GM21786 (cell line): ENCODE measurements at regions not wholly inside any gene's neighbourhood (a gene's known extent, or its start where the extent isn't known, plus 50 kb on each side); places are given as distances from the start of the nearest gene placed in this dataset.
"Not testable (repeated sequence)": the region's sequence is repeated elsewhere in the genome, so short reads cannot be mapped to it uniquely, and the experiment has no call there.

ENCODE experiments used
- ATAC-seq: cut with Tn5 transposase; IDR thresholded peaks from one replicate; pipeline ENCODE4 v1.9.1; 2021; ENCODE audit not compliant: unreplicated experiment

GRCh38 chr6:4274382-4275082 lies 139.2 kb upstream of the ECI2 start:
- no peak for ATAC-seq

- no peak for ATAC-seq
Measured at GRCh38 chr6:4272996-4273395, 137.6 kb upstream of the ECI2 start.

DNA sequence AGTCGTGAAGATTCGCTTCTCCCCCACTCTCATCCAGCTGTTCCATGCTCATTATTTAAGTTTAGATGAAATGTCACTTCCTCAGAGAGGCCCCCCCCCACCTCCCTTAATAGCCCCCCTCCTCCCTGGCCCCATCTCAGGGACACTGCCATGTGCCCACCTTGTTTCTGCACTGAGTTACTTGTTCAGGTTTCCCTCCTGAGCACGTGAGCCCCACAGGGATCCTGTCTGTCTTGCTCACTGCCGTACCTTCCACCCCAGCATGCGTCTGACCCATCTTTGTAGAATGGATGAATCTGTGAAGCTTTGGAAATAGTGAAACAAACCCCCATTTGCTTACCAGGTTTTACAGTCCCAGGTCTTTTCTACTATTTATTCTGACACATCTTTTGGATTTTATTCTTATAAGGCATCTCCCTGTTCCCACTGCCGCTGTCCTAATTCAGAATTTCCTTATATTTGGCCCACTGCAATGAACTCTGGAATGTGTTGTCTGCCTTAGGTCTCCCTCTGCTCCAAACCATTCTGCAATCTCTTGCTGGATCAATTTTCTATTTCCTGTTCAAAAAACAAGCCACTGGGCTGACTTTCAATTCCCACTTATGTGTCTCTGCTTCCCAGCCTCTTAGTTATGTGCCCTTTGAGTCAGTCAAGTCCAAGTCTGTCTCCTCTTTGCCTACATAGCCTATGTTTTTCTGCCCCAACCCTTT lies 136.5 kb upstream of the ECI2 start:
- ATAC-seq = no peak

- no peak for ATAC-seq
Measured at GRCh38 chr6:4270776-4271175, 135.4 kb upstream of the ECI2 start.

DNA sequence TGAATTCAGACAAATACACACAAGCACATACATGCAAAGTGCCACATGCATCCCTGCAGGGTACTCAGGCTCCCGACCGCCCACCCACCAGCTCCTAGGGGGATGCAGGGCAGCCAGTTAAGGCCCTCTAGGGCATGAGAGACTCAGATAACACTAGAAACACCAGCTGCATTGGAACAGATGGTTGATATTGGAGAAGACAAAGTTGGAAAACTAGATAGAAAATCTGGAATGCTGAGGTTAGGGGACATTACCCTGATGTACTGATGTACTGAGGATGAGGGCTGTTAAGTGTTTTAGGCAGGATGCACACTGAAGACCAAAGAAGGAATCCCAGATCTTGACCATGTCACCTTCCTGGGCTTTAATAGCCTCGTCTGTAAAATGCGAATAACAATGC lies 134.6 kb upstream of the ECI2 start:
- ATAC-seq = no peak

- no peak for ATAC-seq
Measured at GRCh38 chr6:4268171-4268570, 132.8 kb upstream of the ECI2 start.

DNA sequence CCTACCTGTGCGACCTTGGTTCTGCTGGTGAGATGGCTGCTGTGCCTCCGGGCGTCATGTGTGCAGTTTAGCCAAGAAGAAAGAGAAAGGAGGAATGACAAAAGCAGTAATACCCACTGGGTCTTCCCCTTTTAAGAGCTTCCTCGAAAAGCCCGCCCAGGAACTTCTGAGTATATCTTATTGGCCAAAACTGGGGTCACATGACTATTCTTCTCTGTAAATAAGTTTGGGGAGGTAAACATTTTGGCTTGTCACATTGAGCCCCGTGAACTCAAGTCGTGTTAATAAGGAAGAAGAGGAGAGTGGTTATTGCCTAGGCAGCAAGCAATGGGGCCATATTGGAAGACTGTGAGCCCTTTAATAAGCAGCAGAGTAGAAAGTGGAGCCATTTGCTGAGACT lies 130.4 kb upstream of the ECI2 start:
- ATAC-seq = no peak

DNA sequence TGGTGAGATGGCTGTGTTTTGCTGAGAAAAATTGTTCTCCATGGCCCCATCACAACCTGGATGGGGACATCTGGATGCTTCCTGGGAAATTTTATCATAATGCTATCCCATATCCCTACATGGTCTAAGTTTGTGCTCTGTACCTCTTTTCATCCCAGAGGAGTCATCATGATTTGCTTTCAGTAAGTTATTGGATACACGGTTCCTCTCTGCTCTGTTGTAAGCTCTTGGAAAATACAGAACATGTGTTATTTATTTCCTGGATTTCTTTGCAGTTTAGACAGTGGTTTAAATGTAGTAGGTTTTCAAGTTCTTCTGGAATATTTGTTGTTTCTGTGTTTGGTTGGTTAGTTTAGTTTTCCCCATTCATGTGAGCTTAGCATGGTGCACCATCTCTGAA lies 129.2 kb upstream of the ECI2 start:
- no peak for ATAC-seq

DNA sequence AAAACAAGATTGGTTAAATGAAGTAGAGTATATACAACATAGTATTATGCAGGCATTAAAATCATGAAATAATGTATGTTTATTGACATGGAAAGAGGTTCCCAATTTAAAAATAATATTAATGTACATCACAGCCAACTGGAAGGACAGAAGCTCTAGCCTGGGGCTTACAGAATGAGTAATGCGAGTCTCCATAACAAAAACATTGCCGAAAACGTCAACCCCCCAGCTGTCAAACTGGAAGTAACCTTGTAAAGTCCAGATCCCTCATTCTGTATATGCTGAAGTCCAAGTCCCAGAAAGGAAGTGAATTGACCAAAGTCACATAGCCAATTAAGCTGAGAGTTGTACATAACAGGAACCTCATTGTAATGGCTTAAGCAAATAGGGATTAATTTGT lies 128.7 kb upstream of the ECI2 start:
- no peak for ATAC-seq

DNA sequence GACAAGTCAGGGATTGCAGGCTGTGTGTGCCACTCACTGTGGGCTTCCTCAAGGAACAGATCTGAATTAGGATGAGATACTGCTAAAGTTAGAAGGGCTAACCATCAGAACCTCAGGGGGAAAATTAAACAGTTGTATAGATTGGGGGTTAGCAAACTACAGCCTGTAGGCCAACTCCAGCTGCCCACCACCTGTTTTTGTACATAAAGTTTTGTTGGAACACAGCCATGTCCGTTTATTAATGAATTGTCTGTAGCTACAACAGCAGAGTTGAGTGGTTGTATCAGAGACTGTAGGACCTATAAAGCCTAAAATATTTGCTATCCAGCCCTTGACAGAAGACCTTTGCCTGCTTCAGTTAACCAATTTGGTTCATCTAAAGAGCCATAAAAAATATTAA lies 127.2 kb upstream of the ECI2 start:
- ATAC-seq = no peak

- no peak for ATAC-seq
Measured at GRCh38 chr6:4259391-4259790, 124.0 kb upstream of the ECI2 start.

DNA sequence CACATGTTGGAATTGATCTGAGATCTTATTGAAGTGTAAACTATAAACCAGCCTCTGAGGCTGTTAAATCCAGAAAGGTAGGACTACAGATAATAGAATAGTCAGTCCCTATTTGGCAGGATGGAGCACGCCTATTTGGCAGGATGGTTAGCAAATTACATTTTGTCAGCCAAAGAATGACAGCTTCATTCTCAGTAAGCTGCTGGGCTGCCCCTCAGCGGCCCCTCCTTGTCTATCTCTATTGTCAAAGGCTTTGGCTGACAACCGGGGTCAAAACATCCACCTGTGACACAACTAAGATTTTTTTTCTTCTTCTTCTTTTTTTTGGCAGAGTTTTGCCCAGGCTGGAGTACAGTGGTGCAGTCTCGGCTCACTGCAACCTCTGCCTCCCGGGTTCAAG lies 123.4 kb upstream of the ECI2 start:
- ATAC-seq = no peak

GRCh38 chr6:4256969-4257368 lies 121.6 kb upstream of the ECI2 start:
- no peak for ATAC-seq

DNA sequence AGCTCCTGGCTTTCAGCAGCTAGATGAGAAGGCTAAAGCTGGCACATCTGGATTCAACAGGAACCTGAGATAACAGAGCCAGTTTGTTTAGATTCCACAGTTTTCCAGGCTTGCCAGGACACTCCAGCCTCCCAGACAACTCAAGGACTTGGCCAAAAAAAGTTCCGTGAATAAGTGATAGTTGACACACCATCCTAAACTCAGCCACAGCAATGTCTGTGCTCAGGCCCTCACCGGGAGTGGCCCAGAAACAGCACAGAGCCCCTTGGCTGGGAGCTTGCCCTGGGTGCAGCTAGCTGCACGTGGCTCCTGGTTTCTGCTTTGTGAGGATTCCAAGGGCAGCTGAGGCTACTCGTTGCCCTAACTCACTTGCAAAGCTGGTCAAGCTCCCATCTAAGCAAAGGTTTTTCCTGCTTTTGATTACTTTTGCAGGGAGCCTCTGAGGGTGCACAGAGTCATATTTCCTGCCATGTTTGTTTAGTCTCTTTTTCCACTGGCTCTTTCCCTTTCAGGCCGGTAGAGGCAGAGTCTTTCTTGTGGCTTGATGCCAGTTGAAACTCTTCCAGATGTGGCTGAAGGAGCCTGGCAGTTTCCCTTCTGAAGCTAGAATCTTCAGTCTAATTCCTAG lies 118.3 kb upstream of the ECI2 start:
- ATAC-seq = no peak

GRCh38 chr6:4252445-4252844 lies 117.1 kb upstream of the ECI2 start:
- ATAC-seq = not testable (repeated sequence)

DNA sequence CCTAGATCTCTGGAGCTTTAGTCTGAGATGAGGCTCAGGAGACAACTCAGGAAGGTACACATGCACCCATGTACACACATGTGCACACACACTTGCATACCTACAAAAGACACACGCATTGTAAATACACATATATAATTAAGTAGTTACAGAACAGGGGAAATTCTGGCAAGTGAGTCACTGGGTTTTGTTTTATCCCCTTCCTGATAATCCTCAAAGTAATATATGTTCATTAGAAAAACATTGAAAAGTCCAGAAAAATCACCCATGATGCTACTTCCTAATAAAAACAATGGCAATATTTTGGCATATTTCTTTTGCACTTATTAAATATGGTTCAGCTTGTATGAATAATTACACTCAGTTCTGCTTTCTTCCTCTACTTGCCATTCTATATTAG lies 115.3 kb upstream of the ECI2 start:
- ATAC-seq = no peak

GRCh38 chr6:4243832-4244231 lies 108.5 kb upstream of the ECI2 start:
- ATAC-seq = not testable (repeated sequence)

GRCh38 chr6:4243237-4243636 lies 107.9 kb upstream of the ECI2 start:
- no peak for ATAC-seq

DNA sequence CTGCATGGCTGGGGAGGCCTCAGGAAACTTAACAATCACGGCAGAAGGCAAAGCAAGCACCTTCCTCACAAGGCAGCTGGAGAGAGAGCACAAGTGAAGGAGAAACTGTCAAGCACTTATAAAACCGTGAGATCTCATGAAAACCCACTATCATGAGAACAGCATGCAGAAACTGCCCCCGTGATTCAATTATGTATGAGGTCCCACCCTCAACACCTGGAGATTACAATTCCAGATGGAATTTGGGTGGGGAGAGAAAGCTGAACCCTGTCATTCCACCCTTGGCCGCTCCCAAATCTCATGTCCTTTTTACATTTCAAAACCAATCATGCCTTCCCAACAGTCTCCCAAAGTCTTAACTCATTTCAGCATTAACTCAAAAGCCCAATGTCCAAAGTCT lies 107.2 kb upstream of the ECI2 start:
- ATAC-seq = no peak

DNA sequence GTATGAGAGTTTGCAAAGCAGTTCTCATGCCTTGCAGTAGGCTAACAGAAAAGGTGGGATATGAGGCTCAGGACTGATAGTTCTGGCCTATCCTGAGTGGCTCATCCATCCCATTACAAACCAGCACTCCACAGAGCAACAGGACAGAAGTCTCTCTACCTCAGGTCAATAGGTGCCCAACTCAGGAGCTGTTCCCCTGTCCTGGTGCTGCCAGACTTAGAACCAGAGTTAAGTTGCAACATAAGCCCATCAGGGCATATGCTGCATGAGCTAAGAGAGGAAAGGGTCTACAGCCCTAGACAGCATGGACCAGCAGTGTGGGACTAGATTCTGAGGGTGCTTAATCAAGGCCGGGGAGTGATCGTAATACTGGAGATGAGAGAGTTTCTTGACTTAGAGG lies 104.8 kb upstream of the ECI2 start:
- ATAC-seq = no peak

- no peak for ATAC-seq
Measured at GRCh38 chr6:4225161-4225872, 89.9 kb upstream of the ECI2 start.
